HepG2 (cell line): ENCODE measurements at regions not wholly inside any gene's neighbourhood (a gene's known extent, or its start where the extent isn't known, plus 50 kb on each side); places are given as distances from the start of the nearest gene placed in this dataset.

Source experiments
- ATAC-seq: fragments of 200-7000 bp; cut with Tn5 transposase; 3 replicates; pipeline ENCODE4 v1.9.1; 2020; ENCODE audit warnings: mild to moderate bottlenecking, moderate library complexity
- BruUV-seq: library from RNA; stranded (reverse); fragments of 400-500 nt; replicated peaks from 2 replicates; lab custom pipeline; 2021; lab: Mats Ljungman, UMichigan
- CTCF ChIA-PET: fragments of 300-600 bp; formaldehyde crosslinking; extraction: SDS; loops from one replicate; lab custom pipeline; 2021; ENCODE audit warnings: low total read pairs, inconsistent platforms, low intra/inter-chr PET ratio; lab: Yijun Ruan, JAX
- POLR2A ChIA-PET: fragments of 350-600 bp; sonication (Branson Sonifier 250); formaldehyde crosslinking; loops from one replicate; lab custom pipeline; 2020; ENCODE audit warnings: antibody characterized with exemption, inconsistent platforms; lab: Yijun Ruan, JAX
- DNase-seq: peaks from one replicate; pipeline ENCODE4 v3.0.0-alpha.2; 2015; ENCODE audit warnings: low spot score
- FAIRE-seq: peaks from 3 replicates; lab custom pipeline; 2011; peaks lifted over from hg19 to GRCh38; lab: Jason Lieb, UNC
- H2AFZ ChIP-seq: one replicate; pipeline ENCODE4 v1.6.1; 2011; ENCODE audit warnings: low read length, inconsistent platforms
- H3K27ac ChIP-seq: fragments of 300-600 bp; 3 replicates; pipeline ENCODE4 v1.8.0; 2011; ENCODE audit warnings: mixed run types, mild to moderate bottlenecking, mixed read lengths, low read length, inconsistent platforms; ENCODE audit not compliant: insufficient read depth; ENCODE audit errors: extremely low read length
- H3K27me3 ChIP-seq, 2 experiments: fragments of 200-600 bp in 1 of 2; 2 replicates in 1 of 2; 3 replicates in 1 of 2; pipeline versions ENCODE4 v1.6.0 to v1.8.0; 2011; ENCODE audit warnings: low read length in 2 of 2, mild to moderate bottlenecking in 2 of 2, moderate library complexity in 2 of 2, inconsistent platforms in 1 of 2; ENCODE audit not compliant: insufficient read depth in 2 of 2, control insufficient read depth in 1 of 2
- H3K36me3 ChIP-seq, 2 experiments: fragments of 200-600 bp in 1 of 2; replicated peaks in 1 of 2; 2 replicates in 1 of 2; 3 replicates in 1 of 2; pipeline versions ENCODE4 v1.5.1 to v1.8.0; 2011; ENCODE audit warnings: low read length in 2 of 2, inconsistent platforms in 1 of 2; ENCODE audit not compliant: insufficient read depth in 2 of 2, control insufficient read depth in 1 of 2
- H3K4me1 ChIP-seq: 2 replicates; pipeline ENCODE4 v1.5.1; 2012; ENCODE audit warnings: low read length, inconsistent platforms; ENCODE audit not compliant: insufficient read depth
- H3K4me2 ChIP-seq: 2 replicates; pipeline ENCODE4 v1.6.0; 2011; ENCODE audit warnings: low read depth, low read length, inconsistent platforms
- H3K4me3 ChIP-seq, 3 experiments: fragments of 200-600 bp in 1 of 3; sonication (generic), shearing (Covaris generic) in 1 of 3; replicated peaks in 1 of 3; 2 replicates each; pipeline ENCODE4 v1.5.1; 2011 to 2016; ENCODE audit warnings: low read length in 3 of 3, inconsistent platforms in 2 of 3, low read depth in 2 of 3, mild to moderate bottlenecking in 2 of 3, control low read depth in 1 of 3, mixed read lengths in 1 of 3; ENCODE audit not compliant: insufficient read depth in 1 of 3
- H3K79me2 ChIP-seq: one replicate; pipeline ENCODE4 v1.6.1; 2011; ENCODE audit warnings: low read length, inconsistent platforms; ENCODE audit not compliant: insufficient read depth
- H3K9ac ChIP-seq: 2 replicates; pipeline ENCODE4 v1.6.0; 2011; ENCODE audit warnings: mild to moderate bottlenecking, low read depth, low read length, inconsistent platforms; ENCODE audit not compliant: insufficient read depth
- H3K9me3 ChIP-seq: 2 replicates; pipeline ENCODE4 v1.5.1; 2012; ENCODE audit warnings: mild to moderate bottlenecking, low read length
- H4K20me1 ChIP-seq: 2 replicates; pipeline ENCODE4 v1.6.0; 2011; ENCODE audit warnings: inconsistent platforms, mild to moderate bottlenecking, low read length, moderate library complexity; ENCODE audit not compliant: insufficient read depth
- BRCA1 ChIP-seq: sonication (generic); formaldehyde crosslinking; IDR thresholded peaks from 2 replicates; pipeline ENCODE4 v1.4.0; 2020; ENCODE audit warnings: missing genetic modification reagents
- BRD4 ChIP-seq: sonication (generic); formaldehyde crosslinking; IDR thresholded peaks from 2 replicates; pipeline ENCODE4 v1.4.0; 2020; ENCODE audit warnings: missing genetic modification reagents
- HDAC6 ChIP-seq: fragments of 200-600 bp; sonication (generic); IDR thresholded peaks from 2 replicates; pipeline ENCODE4 v1.7.0; 2017; ENCODE audit warnings: mild to moderate bottlenecking, antibody characterized with exemption, low read length, low read depth
- HNF4G ChIP-seq, 2 experiments: sonication (generic) in 1 of 2; formaldehyde crosslinking in 1 of 2; IDR thresholded peaks; 2 replicates each; pipeline versions ENCODE4 v1.4.0 to v1.6.1; 2011 to 2020; ENCODE audit warnings: borderline replicate concordance in 2 of 2, low read depth in 2 of 2, mild to moderate bottlenecking in 2 of 2, low read length in 1 of 2, missing genetic modification reagents in 1 of 2, moderate library complexity in 1 of 2
- ZBTB8A ChIP-seq: sonication (generic); formaldehyde crosslinking; IDR thresholded peaks from 2 replicates; pipeline ENCODE4 v1.4.0; 2020; ENCODE audit warnings: mild to moderate bottlenecking, low read depth, missing genetic modification reagents, borderline replicate concordance
- ZMAT3 ChIP-seq: sonication (generic); formaldehyde crosslinking; conservative IDR thresholded peaks from 2 replicates; pipeline ENCODE4 v1.7.0; 2021; ENCODE audit warnings: missing genetic modification reagents
- ZNF556 ChIP-seq: sonication (generic); formaldehyde crosslinking; IDR thresholded peaks from 2 replicates; pipeline ENCODE4 v1.4.0; 2020; ENCODE audit warnings: mild to moderate bottlenecking, missing genetic modification reagents, borderline replicate concordance
- ZNF670 ChIP-seq: sonication (generic); formaldehyde crosslinking; IDR thresholded peaks from 2 replicates; pipeline ENCODE4 v1.8.0; 2022; ENCODE audit warnings: mild to moderate bottlenecking, missing genetic modification reagents, borderline replicate concordance
- ZNF816 ChIP-seq: sonication (generic); formaldehyde crosslinking; IDR thresholded peaks from 2 replicates; pipeline ENCODE4 v1.8.0; 2022; ENCODE audit warnings: missing genetic modification reagents, mild to moderate bottlenecking, borderline replicate concordance
- in situ Hi-C: cut with HindIII; loops from 2 replicates; pipeline ENCODE4 v1.10.0; 2017; ENCODE audit warnings: low pct_unique_long_range_greater_than_20kb; ENCODE audit not compliant: extremely low pct_ligation_motif_present
- intact Hi-C: fragments of 100-400 bp; cut with micrococcal nuclease; formaldehyde crosslinking; loops from one replicate; pipeline ENCODE4 v1.10.0; 2022; ENCODE audit not compliant: unreplicated experiment
- TF ChIP-seq, protein P1 (sequence below): sonication (generic); formaldehyde crosslinking; IDR thresholded peaks from 2 replicates; pipeline ENCODE4 v1.9.0; 2022; ENCODE audit warnings: low read depth, missing genetic modification reagents
- TF ChIP-seq, protein P2 (sequence below): fragments of 450-650 bp; IDR thresholded peaks from 2 replicates; pipeline ENCODE4 v1.6.1; 2016
- TF ChIP-seq, protein P3 (sequence below): sonication (generic); formaldehyde crosslinking; IDR thresholded peaks from 2 replicates; pipeline ENCODE4 v1.4.0; 2020; ENCODE audit warnings: missing genetic modification reagents
- TF ChIP-seq, protein P4 (sequence below): IDR thresholded peaks from 2 replicates; pipeline ENCODE4 v1.6.1; 2016; ENCODE audit warnings: low read depth, missing genetic modification reagents, missing compliant biosample characterization

DNA sequence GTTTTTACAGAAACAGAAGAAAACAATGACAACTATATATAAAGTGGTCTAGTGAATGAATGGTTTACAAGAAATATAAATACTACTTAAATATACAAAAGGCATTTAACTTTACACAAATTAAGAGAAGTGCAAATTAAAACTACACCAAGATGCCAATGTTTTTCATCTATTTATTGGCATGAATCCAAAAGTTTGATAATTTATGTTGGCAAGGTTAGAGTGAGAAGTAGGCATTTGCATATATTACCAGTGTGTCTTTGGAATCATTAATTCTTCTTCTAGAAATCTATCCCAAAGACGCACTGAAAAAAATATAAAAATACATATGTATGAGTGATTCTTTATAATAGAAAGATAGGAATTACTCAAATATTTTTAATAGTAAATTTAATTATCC is 457.4 kb downstream of the MDFIC start (continued):
- TF ChIP-seq, protein P1, sequence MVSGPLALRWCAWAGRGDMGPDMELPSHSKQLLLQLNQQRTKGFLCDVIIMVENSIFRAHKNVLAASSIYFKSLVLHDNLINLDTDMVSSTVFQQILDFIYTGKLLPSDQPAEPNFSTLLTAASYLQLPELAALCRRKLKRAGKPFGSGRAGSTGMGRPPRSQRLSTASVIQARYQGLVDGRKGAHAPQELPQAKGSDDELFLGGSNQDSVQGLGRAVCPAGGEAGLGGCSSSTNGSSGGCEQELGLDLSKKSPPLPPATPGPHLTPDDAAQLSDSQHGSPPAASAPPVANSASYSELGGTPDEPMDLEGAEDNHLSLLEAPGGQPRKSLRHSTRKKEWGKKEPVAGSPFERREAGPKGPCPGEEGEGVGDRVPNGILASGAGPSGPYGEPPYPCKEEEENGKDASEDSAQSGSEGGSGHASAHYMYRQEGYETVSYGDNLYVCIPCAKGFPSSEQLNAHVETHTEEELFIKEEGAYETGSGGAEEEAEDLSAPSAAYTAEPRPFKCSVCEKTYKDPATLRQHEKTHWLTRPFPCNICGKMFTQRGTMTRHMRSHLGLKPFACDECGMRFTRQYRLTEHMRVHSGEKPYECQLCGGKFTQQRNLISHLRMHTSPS (CRISPR knock-in tag): no peak
- no peak for TF ChIP-seq ZBTB8A
- TF ChIP-seq HNF4G (IDR thresholded peaks at IDR 0.05; ENCODE audit: borderline replicate concordance, low read depth, low read length): no peak
- no peak for TF ChIP-seq HNF4G (CRISPR knock-in tag; IDR thresholded peaks at IDR 0.05; ENCODE audit: borderline replicate concordance, low read depth)
- TF ChIP-seq ZMAT3 (CRISPR knock-in tag): no peak
- no peak for TF ChIP-seq BRCA1 (CRISPR knock-in tag)

DNA sequence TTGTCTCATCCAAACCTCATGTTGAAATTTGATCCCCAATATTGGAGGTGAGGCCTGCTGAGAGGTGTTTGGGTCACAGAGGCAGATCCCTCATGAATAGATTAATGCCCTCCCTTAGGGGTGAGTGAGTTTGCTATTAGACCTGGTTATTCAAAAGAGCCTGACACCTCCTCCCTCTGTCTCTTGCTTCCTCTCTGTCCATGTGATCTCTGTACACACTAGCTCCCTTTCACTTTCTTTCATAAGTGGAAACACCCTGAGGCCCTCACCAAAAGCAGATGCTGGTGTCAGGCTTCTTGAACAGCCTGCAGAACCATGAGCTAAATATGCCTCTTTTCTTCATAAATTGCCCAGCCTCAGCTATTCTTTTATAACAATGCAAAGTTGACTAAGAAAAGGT is 447.1 kb downstream of the MDFIC start:
- intact Hi-C loops (no loop called here), in situ Hi-C loops (loop anchor here (25.0 kb wide), 1 partner anchor 343 kb away; no protein-coding TSS in a partner anchor)
- Histone ChIP-seq H3K9me3 (no peaks in the 10 kb centered on the region), H3K79me2 (no peaks in the 10 kb centered on the region), H3K4me1 (no peaks in the 10 kb centered on the region), H4K20me1 (no peaks in the 10 kb centered on the region), H3K36me3 (no peaks in the 10 kb centered on the region), H3K27ac (no peak overlapping the region), H3K9ac (no peak overlapping the region), H2AFZ (no peak overlapping the region), H3K27me3 (no peaks in the 10 kb centered on the region), H3K4me2 (no peak overlapping the region), H3K4me3 (no peak overlapping the region)
- FAIRE-seq (no peak), ATAC-seq (no peak), DNase-seq (no peak)
- ChIA-PET CTCF (no interaction called here), POLR2A (no interaction called here)
- no TSS peak for BruUV-seq
- TF ChIP-seq ZNF816 (CRISPR knock-in tag) (no peak), HDAC6 (no peak), ZNF670 (CRISPR knock-in tag) (no peak), BRD4 (CRISPR knock-in tag) (no peak), ZNF556 (CRISPR knock-in tag) (no peak)
- TF ChIP-seq, protein P2, sequence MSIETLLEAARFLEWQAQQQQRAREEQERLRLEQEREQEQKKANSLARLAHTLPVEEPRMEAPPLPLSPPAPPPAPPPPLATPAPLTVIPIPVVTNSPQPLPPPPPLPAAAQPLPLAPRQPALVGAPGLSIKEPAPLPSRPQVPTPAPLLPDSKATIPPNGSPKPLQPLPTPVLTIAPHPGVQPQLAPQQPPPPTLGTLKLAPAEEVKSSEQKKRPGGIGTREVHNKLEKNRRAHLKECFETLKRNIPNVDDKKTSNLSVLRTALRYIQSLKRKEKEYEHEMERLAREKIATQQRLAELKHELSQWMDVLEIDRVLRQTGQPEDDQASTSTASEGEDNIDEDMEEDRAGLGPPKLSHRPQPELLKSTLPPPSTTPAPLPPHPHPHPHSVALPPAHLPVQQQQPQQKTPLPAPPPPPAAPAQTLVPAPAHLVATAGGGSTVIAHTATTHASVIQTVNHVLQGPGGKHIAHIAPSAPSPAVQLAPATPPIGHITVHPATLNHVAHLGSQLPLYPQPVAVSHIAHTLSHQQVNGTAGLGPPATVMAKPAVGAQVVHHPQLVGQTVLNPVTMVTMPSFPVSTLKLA: no peak
- TF ChIP-seq, protein P3, sequence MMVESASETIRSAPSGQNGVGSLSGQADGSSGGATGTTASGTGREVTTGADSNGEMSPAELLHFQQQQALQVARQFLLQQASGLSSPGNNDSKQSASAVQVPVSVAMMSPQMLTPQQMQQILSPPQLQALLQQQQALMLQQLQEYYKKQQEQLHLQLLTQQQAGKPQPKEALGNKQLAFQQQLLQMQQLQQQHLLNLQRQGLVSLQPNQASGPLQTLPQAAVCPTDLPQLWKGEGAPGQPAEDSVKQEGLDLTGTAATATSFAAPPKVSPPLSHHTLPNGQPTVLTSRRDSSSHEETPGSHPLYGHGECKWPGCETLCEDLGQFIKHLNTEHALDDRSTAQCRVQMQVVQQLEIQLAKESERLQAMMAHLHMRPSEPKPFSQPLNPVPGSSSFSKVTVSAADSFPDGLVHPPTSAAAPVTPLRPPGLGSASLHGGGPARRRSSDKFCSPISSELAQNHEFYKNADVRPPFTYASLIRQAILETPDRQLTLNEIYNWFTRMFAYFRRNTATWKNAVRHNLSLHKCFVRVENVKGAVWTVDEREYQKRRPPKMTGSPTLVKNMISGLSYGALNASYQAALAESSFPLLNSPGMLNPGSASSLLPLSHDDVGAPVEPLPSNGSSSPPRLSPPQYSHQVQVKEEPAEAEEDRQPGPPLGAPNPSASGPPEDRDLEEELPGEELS (CRISPR knock-in tag): no peak
- TF ChIP-seq, protein P4, sequence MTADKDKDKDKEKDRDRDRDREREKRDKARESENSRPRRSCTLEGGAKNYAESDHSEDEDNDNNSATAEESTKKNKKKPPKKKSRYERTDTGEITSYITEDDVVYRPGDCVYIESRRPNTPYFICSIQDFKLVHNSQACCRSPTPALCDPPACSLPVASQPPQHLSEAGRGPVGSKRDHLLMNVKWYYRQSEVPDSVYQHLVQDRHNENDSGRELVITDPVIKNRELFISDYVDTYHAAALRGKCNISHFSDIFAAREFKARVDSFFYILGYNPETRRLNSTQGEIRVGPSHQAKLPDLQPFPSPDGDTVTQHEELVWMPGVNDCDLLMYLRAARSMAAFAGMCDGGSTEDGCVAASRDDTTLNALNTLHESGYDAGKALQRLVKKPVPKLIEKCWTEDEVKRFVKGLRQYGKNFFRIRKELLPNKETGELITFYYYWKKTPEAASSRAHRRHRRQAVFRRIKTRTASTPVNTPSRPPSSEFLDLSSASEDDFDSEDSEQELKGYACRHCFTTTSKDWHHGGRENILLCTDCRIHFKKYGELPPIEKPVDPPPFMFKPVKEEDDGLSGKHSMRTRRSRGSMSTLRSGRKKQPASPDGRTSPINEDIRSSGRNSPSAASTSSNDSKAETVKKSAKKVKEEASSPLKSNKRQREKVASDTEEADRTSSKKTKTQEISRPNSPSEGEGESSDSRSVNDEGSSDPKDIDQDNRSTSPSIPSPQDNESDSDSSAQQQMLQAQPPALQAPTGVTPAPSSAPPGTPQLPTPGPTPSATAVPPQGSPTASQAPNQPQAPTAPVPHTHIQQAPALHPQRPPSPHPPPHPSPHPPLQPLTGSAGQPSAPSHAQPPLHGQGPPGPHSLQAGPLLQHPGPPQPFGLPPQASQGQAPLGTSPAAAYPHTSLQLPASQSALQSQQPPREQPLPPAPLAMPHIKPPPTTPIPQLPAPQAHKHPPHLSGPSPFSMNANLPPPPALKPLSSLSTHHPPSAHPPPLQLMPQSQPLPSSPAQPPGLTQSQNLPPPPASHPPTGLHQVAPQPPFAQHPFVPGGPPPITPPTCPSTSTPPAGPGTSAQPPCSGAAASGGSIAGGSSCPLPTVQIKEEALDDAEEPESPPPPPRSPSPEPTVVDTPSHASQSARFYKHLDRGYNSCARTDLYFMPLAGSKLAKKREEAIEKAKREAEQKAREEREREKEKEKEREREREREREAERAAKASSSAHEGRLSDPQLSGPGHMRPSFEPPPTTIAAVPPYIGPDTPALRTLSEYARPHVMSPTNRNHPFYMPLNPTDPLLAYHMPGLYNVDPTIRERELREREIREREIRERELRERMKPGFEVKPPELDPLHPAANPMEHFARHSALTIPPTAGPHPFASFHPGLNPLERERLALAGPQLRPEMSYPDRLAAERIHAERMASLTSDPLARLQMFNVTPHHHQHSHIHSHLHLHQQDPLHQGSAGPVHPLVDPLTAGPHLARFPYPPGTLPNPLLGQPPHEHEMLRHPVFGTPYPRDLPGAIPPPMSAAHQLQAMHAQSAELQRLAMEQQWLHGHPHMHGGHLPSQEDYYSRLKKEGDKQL (CRISPR knock-in tag): no peak
